WTC11 (cell line): ENCODE measurements at regions not wholly inside any gene's neighbourhood (a gene's known extent, or its start where the extent isn't known, plus 50 kb on each side); places are given as distances from the start of the nearest gene placed in this dataset.

Experiments
- ATAC-seq: fragments of 200-7000 bp; cut with Tn5 transposase; 2 replicates; pipeline ENCODE4 v1.10.0; 2021; ENCODE audit warnings: mild to moderate bottlenecking, moderate library complexity
- CTCF ChIA-PET: fragments of 300-600 bp; sonication (Branson Sonifier 250); formaldehyde crosslinking; loops from one replicate; lab custom pipeline; 2021; ENCODE audit warnings: antibody characterized with exemption; lab: Charles Lee
- POLR2A ChIA-PET: fragments of 350-600 bp; sonication (Branson Sonifier 250); formaldehyde crosslinking; loops from one replicate; lab custom pipeline; 2021; ENCODE audit warnings: antibody characterized with exemption; lab: Charles Lee
- DNase-seq: peaks from one replicate; pipeline ENCODE4 v3.0.0; 2021; ENCODE audit warnings: low spot score
- H3K27ac Mint-ChIP-seq: 2 replicates; pipeline ENCODE4 v1.8.0; 2021; ENCODE audit warnings: mixed read lengths
- H3K27me3 Mint-ChIP-seq: 2 replicates; pipeline ENCODE4 v1.8.0; 2021; ENCODE audit warnings: low read depth, mild to moderate bottlenecking, moderate library complexity, mixed read lengths
- H3K36me3 Mint-ChIP-seq: 2 replicates; pipeline ENCODE4 v1.8.0; 2021; ENCODE audit warnings: mixed read lengths
- H3K4me1 Mint-ChIP-seq: 2 replicates; pipeline ENCODE4 v1.8.0; 2022; ENCODE audit warnings: mixed read lengths
- H3K4me3 Mint-ChIP-seq: 2 replicates; pipeline ENCODE4 v1.8.0; 2021; ENCODE audit warnings: mild to moderate bottlenecking, moderate library complexity, mixed read lengths
- H3K9me3 Mint-ChIP-seq: 2 replicates; pipeline ENCODE4 v1.8.0; 2021; ENCODE audit warnings: mixed read lengths
- ARID4B ChIP-seq: sonication (generic); formaldehyde crosslinking; IDR thresholded peaks from 2 replicates; pipeline ENCODE4 v1.8.0; 2023; ENCODE audit warnings: missing genetic modification reagents, mild to moderate bottlenecking, borderline replicate concordance
- ERG ChIP-seq: fragments of 250-450 bp; sonication (Bioruptor Pico); IDR thresholded peaks from 2 replicates; pipeline ENCODE4 v1.8.0; 2021; ENCODE audit warnings: mild to moderate bottlenecking
- ETV6 ChIP-seq: sonication (generic); formaldehyde crosslinking; IDR thresholded peaks from 2 replicates; pipeline ENCODE4 v1.8.1; 2022; ENCODE audit warnings: mild to moderate bottlenecking, missing genetic modification reagents
- FOXK1 ChIP-seq: sonication (generic); formaldehyde crosslinking; IDR thresholded peaks from 2 replicates; pipeline ENCODE4 v1.8.0; 2022; ENCODE audit warnings: mild to moderate bottlenecking, moderate library complexity, missing genetic modification reagents
- FOXP1 ChIP-seq: sonication (generic); formaldehyde crosslinking; IDR thresholded peaks from 2 replicates; pipeline ENCODE4 v1.8.0; 2022; ENCODE audit warnings: missing genetic modification reagents, mild to moderate bottlenecking, moderate library complexity, borderline replicate concordance
- IRF2 ChIP-seq: sonication (generic); formaldehyde crosslinking; IDR thresholded peaks from 2 replicates; pipeline ENCODE4 v1.8.0; 2022; ENCODE audit warnings: low read depth, missing genetic modification reagents, borderline replicate concordance
- JAZF1 ChIP-seq: fragments of 250-450 bp; sonication (Bioruptor Pico); IDR thresholded peaks from 2 replicates; pipeline ENCODE4 v1.9.0; 2021; ENCODE audit warnings: moderate library complexity, mild to moderate bottlenecking, inconsistent platforms
- KAT7 ChIP-seq: sonication (generic); formaldehyde crosslinking; IDR thresholded peaks from 2 replicates; pipeline ENCODE4 v1.8.1; 2023; ENCODE audit warnings: missing genetic modification reagents, mild to moderate bottlenecking, borderline replicate concordance
- MLX ChIP-seq: sonication (generic); formaldehyde crosslinking; IDR thresholded peaks from 2 replicates; pipeline ENCODE4 v1.8.1; 2023; ENCODE audit warnings: mild to moderate bottlenecking, missing genetic modification reagents, moderate library complexity
- PRRX2 ChIP-seq: fragments of 250-450 bp; sonication (Bioruptor Pico); IDR thresholded peaks from 2 replicates; pipeline ENCODE4 v1.8.0; 2021; ENCODE audit warnings: mild to moderate bottlenecking
- SMAD4 ChIP-seq: sonication (generic); formaldehyde crosslinking; IDR thresholded peaks from 2 replicates; pipeline ENCODE4 v1.8.0; 2022; ENCODE audit warnings: mild to moderate bottlenecking, missing genetic modification reagents
- TP53 ChIP-seq: sonication (generic); formaldehyde crosslinking; IDR thresholded peaks from 2 replicates; pipeline ENCODE4 v1.8.1; 2023; ENCODE audit warnings: mild to moderate bottlenecking, missing genetic modification reagents
- ZNF232 ChIP-seq: sonication (generic); formaldehyde crosslinking; IDR thresholded peaks from 2 replicates; pipeline ENCODE4 v1.8.0; 2022; ENCODE audit warnings: mild to moderate bottlenecking, missing genetic modification reagents
- ZNF532 ChIP-seq: fragments of 250-450 bp; sonication (Bioruptor Pico); IDR thresholded peaks from 2 replicates; pipeline ENCODE4 v1.9.0; 2021; ENCODE audit warnings: mild to moderate bottlenecking, borderline replicate concordance
- ZNF671 ChIP-seq: fragments of 250-450 bp; sonication (Bioruptor Pico); IDR thresholded peaks from 2 replicates; pipeline ENCODE4 v1.8.0; 2021; ENCODE audit warnings: mild to moderate bottlenecking
- TF ChIP-seq, protein P1 (sequence below): sonication (generic); formaldehyde crosslinking; IDR thresholded peaks from 2 replicates; pipeline ENCODE4 v1.8.0; 2022; ENCODE audit warnings: missing genetic modification reagents
- TF ChIP-seq, protein P2 (sequence below): sonication (generic); formaldehyde crosslinking; IDR thresholded peaks from 2 replicates; pipeline ENCODE4 v1.8.1; 2022; ENCODE audit warnings: low read depth, missing genetic modification reagents, borderline replicate concordance
- TF ChIP-seq, protein P3 (sequence below): fragments of 200-600 bp; IDR thresholded peaks from 2 replicates; pipeline ENCODE4 v1.8.0; 2022; ENCODE audit warnings: antibody characterized with exemption

GRCh38 chr16:22681554-22682291, 132.2 kb upstream of the HS3ST2 start (continued):
- TF ChIP-seq ARID4B (CRISPR knock-in tag) = no peak

- no peak for DNase-seq
- H3K27me3 Mint-ChIP-seq = no peaks in the 10 kb centered on the region
- H3K27ac Mint-ChIP-seq = no peak overlapping the region
- no peaks in the 10 kb centered on the region for H3K4me1 Mint-ChIP-seq
- CTCF ChIA-PET = no interaction called here
- POLR2A ChIA-PET = no interaction called here
- peaks cover 13% of the 10 kb centered on the region for H3K9me3 Mint-ChIP-seq
- H3K4me3 Mint-ChIP-seq = no peak overlapping the region
- H3K36me3 Mint-ChIP-seq = peaks cover 7% of the 10 kb centered on the region
- no peak for ATAC-seq
- no peak for TF ChIP-seq PRRX2 (CRISPR knock-in tag)
- TF ChIP-seq, protein P1, sequence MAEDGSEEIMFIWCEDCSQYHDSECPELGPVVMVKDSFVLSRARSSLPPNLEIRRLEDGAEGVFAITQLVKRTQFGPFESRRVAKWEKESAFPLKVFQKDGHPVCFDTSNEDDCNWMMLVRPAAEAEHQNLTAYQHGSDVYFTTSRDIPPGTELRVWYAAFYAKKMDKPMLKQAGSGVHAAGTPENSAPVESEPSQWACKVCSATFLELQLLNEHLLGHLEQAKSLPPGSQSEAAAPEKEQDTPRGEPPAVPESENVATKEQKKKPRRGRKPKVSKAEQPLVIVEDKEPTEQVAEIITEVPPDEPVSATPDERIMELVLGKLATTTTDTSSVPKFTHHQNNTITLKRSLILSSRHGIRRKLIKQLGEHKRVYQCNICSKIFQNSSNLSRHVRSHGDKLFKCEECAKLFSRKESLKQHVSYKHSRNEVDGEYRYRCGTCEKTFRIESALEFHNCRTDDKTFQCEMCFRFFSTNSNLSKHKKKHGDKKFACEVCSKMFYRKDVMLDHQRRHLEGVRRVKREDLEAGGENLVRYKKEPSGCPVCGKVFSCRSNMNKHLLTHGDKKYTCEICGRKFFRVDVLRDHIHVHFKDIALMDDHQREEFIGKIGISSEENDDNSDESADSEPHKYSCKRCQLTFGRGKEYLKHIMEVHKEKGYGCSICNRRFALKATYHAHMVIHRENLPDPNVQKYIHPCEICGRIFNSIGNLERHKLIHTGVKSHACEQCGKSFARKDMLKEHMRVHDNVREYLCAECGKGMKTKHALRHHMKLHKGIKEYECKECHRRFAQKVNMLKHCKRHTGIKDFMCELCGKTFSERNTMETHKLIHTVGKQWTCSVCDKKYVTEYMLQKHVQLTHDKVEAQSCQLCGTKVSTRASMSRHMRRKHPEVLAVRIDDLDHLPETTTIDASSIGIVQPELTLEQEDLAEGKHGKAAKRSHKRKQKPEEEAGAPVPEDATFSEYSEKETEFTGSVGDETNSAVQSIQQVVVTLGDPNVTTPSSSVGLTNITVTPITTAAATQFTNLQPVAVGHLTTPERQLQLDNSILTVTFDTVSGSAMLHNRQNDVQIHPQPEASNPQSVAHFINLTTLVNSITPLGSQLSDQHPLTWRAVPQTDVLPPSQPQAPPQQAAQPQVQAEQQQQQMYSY (CRISPR knock-in tag) = no peak
- TF ChIP-seq TP53 = no peak
- no peak for TF ChIP-seq KAT7 (CRISPR knock-in tag)
- TF ChIP-seq, protein P2, sequence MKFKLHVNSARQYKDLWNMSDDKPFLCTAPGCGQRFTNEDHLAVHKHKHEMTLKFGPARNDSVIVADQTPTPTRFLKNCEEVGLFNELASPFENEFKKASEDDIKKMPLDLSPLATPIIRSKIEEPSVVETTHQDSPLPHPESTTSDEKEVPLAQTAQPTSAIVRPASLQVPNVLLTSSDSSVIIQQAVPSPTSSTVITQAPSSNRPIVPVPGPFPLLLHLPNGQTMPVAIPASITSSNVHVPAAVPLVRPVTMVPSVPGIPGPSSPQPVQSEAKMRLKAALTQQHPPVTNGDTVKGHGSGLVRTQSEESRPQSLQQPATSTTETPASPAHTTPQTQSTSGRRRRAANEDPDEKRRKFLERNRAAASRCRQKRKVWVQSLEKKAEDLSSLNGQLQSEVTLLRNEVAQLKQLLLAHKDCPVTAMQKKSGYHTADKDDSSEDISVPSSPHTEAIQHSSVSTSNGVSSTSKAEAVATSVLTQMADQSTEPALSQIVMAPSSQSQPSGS (CRISPR knock-in tag) = no peak
- TF ChIP-seq ZNF671 (CRISPR knock-in tag) = no peak
- no peak for TF ChIP-seq FOXP1 (CRISPR knock-in tag)
- TF ChIP-seq ETV6 = no peak
- no peak for TF ChIP-seq ERG (CRISPR knock-in tag)
- no peak for TF ChIP-seq IRF2
- TF ChIP-seq FOXK1 (CRISPR knock-in tag) = no peak
- no peak for TF ChIP-seq MLX (CRISPR knock-in tag)
- no peak for TF ChIP-seq JAZF1 (CRISPR knock-in tag)
- TF ChIP-seq ZNF232 = no peak
- TF ChIP-seq SMAD4 (CRISPR knock-in tag) = no peak
- TF ChIP-seq, protein P3, sequence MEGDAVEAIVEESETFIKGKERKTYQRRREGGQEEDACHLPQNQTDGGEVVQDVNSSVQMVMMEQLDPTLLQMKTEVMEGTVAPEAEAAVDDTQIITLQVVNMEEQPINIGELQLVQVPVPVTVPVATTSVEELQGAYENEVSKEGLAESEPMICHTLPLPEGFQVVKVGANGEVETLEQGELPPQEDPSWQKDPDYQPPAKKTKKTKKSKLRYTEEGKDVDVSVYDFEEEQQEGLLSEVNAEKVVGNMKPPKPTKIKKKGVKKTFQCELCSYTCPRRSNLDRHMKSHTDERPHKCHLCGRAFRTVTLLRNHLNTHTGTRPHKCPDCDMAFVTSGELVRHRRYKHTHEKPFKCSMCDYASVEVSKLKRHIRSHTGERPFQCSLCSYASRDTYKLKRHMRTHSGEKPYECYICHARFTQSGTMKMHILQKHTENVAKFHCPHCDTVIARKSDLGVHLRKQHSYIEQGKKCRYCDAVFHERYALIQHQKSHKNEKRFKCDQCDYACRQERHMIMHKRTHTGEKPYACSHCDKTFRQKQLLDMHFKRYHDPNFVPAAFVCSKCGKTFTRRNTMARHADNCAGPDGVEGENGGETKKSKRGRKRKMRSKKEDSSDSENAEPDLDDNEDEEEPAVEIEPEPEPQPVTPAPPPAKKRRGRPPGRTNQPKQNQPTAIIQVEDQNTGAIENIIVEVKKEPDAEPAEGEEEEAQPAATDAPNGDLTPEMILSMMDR = no peak
- TF ChIP-seq ZNF532 = no peak
Observed at GRCh38 chr16:22683258-22683657, 130.7 kb upstream of the HS3ST2 start.
